ENCODE measurements at regions not wholly inside any gene's neighbourhood (a gene's known extent, or its start where the extent isn't known, plus 50 kb on each side); places are given as distances from the start of the nearest gene placed in this dataset.

GRCh38 chr6:163671791-163672190 lies 257.3 kb downstream of the QKI start:
- no peak for DNase-seq (ENCODE audit: low read depth)
- H3K4me3 ChIP-seq (replicated peaks; ENCODE audit: low read depth, low read length) = no peak overlapping the region
- TF ChIP-seq, protein P1, sequence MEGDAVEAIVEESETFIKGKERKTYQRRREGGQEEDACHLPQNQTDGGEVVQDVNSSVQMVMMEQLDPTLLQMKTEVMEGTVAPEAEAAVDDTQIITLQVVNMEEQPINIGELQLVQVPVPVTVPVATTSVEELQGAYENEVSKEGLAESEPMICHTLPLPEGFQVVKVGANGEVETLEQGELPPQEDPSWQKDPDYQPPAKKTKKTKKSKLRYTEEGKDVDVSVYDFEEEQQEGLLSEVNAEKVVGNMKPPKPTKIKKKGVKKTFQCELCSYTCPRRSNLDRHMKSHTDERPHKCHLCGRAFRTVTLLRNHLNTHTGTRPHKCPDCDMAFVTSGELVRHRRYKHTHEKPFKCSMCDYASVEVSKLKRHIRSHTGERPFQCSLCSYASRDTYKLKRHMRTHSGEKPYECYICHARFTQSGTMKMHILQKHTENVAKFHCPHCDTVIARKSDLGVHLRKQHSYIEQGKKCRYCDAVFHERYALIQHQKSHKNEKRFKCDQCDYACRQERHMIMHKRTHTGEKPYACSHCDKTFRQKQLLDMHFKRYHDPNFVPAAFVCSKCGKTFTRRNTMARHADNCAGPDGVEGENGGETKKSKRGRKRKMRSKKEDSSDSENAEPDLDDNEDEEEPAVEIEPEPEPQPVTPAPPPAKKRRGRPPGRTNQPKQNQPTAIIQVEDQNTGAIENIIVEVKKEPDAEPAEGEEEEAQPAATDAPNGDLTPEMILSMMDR (IDR thresholded peaks at IDR 0.05; ENCODE audit: low read length, missing control alignments) = no peak

DNA sequence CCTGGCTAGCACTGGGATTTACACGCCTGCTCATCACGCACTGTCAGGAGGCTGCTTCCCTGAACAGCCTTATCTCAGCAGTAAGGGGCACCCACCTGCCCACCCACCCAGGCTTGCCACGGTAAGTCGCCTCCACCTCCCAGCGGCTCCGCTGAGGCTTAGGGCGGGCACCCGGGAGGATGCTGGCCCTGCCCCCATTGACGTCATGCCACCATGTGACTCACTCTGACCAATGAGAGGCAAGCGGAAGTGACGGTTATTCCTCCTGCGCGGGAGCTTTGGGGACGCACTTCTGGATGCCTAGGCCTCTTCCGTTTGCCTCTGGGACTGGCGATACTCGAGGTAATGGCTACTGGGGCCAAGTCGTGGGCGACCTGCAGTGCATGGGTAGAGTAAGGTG lies 256.8 kb downstream of the QKI start:
- TF ChIP-seq, protein P1 (IDR thresholded peaks at IDR 0.05; ENCODE audit: low read length, missing control alignments) = no peak
- DNase-seq (ENCODE audit: low read depth) = no peak
- H3K4me3 ChIP-seq (replicated peaks; ENCODE audit: low read depth, low read length) = no peak overlapping the region

DNA sequence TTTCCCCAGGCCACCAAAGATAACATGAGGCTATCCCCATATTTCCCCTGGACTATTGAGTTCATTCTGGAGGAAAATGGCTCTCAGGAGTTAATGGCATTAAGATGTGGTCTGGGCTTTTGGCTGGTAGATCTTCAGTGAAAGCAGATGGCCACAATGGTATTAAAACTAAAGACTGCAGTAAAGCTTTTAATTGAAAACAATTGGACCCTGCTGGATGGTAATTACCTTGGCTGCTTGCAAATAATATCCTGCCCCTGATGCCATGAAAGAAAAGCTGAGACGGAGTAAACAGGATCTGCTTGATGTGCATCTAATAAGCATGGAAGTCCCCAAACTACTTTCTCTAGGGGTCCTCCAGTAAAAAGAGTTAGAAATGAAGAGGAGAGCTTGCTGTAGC lies 255.8 kb downstream of the QKI start:
- TF ChIP-seq, protein P1 (IDR thresholded peaks at IDR 0.05; ENCODE audit: low read length, missing control alignments) = no peak
- H3K4me3 ChIP-seq (replicated peaks; ENCODE audit: low read depth, low read length) = no peak overlapping the region
- DNase-seq (ENCODE audit: low read depth) = no peak

DNA sequence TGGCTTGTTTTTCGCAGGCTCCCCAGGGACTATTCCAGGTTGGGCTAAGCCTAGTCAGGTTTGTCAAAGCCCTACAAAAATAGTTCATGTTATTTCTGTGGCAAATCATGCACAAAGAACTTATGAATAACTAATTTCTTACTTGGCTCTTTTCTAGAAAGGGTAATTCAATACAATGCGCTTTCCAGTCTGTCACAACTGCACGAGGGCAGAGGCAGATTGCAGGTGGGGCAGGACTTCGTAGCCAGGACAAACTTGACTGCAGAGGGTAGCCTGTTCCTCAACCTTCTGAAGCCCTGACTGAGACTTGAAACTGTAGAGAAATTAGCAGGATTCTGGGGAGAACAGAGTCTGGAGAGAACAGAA lies 253.5 kb downstream of the QKI start:
- no peak overlapping the region for H3K4me3 ChIP-seq (replicated peaks; ENCODE audit: low read depth, low read length)
- DNase-seq (ENCODE audit: low read depth) = no peak
- TF ChIP-seq, protein P1 (IDR thresholded peaks at IDR 0.05; ENCODE audit: low read length, missing control alignments) = no peak

DNA sequence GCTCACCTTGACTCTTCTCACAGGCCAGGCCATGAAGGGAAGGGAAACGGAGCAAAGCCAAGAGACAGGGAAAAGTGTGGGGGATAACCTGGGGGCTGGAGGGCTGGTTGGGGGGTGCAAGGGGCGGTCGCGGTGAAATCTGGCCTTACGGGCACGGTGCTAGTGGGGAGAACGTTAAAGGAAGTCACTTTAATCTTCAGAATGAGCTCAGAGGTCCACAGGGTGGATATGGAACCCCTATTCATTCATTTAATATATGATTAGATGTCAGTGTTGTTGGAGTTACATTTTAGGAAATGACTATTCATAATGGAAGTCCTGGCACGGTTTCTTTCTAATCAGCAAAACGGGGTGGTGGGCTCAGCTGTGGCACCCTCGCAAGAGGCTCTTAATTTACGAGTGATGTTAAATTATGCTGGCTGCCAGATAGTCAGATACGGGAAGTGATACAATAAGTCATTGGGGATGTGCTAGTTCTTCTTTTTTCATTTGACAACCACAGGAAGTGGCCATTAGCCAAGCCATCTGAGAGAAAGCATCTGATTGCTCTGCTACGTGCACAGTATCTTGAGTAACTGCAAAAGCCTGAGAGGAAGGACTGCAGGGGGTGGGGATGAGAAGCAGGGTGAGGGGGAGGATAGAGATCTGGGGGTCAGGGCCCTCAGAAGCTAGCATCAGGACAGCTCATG lies 253.0 kb downstream of the QKI start:
- TF ChIP-seq, protein P1 (IDR thresholded peaks at IDR 0.05; ENCODE audit: low read length, missing control alignments) = no peak
- peak; percentile 17 for DNase-seq (ENCODE audit: low read depth)
- H3K4me3 ChIP-seq (replicated peaks; ENCODE audit: low read depth, low read length) = no peak overlapping the region

- DNase-seq (ENCODE audit: low read depth) = no peak
- H3K4me3 ChIP-seq (replicated peaks; ENCODE audit: low read depth, low read length) = no peak overlapping the region
- TF ChIP-seq, protein P1 (IDR thresholded peaks at IDR 0.05; ENCODE audit: low read length, missing control alignments) = no peak
These were observed 250.9 kb downstream of the QKI start for GRCh38 chr6:163665464-163665863.

GRCh38 chr6:163663575-163663974 lies 249.1 kb downstream of the QKI start:
- no peak overlapping the region for H3K4me3 ChIP-seq (replicated peaks; ENCODE audit: low read depth, low read length)
- DNase-seq (ENCODE audit: low read depth) = no peak
- TF ChIP-seq, protein P1 (IDR thresholded peaks at IDR 0.05; ENCODE audit: low read length, missing control alignments) = no peak
